WTC11 (cell line): ENCODE measurements at regions not wholly inside any gene's neighbourhood (a gene's known extent, or its start where the extent isn't known, plus 50 kb on each side); places are given as distances from the start of the nearest gene placed in this dataset.

Experiments
- ATAC-seq: fragments of 200-7000 bp; cut with Tn5 transposase; 2 replicates; pipeline ENCODE4 v1.10.0; 2021; ENCODE audit warnings: mild to moderate bottlenecking, moderate library complexity
- CTCF ChIA-PET: fragments of 300-600 bp; sonication (Branson Sonifier 250); formaldehyde crosslinking; loops from one replicate; lab custom pipeline; 2021; ENCODE audit warnings: antibody characterized with exemption; lab: Charles Lee
- POLR2A ChIA-PET: fragments of 350-600 bp; sonication (Branson Sonifier 250); formaldehyde crosslinking; loops from one replicate; lab custom pipeline; 2021; ENCODE audit warnings: antibody characterized with exemption; lab: Charles Lee
- DNase-seq: peaks from one replicate; pipeline ENCODE4 v3.0.0; 2021; ENCODE audit warnings: low spot score
- H3K27ac Mint-ChIP-seq: 2 replicates; pipeline ENCODE4 v1.8.0; 2021; ENCODE audit warnings: mixed read lengths
- H3K27me3 Mint-ChIP-seq: 2 replicates; pipeline ENCODE4 v1.8.0; 2021; ENCODE audit warnings: low read depth, mild to moderate bottlenecking, moderate library complexity, mixed read lengths
- H3K36me3 Mint-ChIP-seq: 2 replicates; pipeline ENCODE4 v1.8.0; 2021; ENCODE audit warnings: mixed read lengths
- H3K4me1 Mint-ChIP-seq: 2 replicates; pipeline ENCODE4 v1.8.0; 2022; ENCODE audit warnings: mixed read lengths
- H3K4me3 Mint-ChIP-seq: 2 replicates; pipeline ENCODE4 v1.8.0; 2021; ENCODE audit warnings: mild to moderate bottlenecking, moderate library complexity, mixed read lengths
- H3K9me3 Mint-ChIP-seq: 2 replicates; pipeline ENCODE4 v1.8.0; 2021; ENCODE audit warnings: mixed read lengths
- ARID4B ChIP-seq: sonication (generic); formaldehyde crosslinking; IDR thresholded peaks from 2 replicates; pipeline ENCODE4 v1.8.0; 2023; ENCODE audit warnings: missing genetic modification reagents, mild to moderate bottlenecking, borderline replicate concordance
- ATF3 ChIP-seq: sonication (generic); formaldehyde crosslinking; conservative IDR thresholded peaks from 2 replicates; pipeline ENCODE4 v1.8.1; 2022; ENCODE audit warnings: mild to moderate bottlenecking, missing genetic modification reagents
- CBFB ChIP-seq: sonication (generic); formaldehyde crosslinking; IDR thresholded peaks from 2 replicates; pipeline ENCODE4 v1.8.1; 2022; ENCODE audit warnings: mild to moderate bottlenecking, low read depth, missing genetic modification reagents
- E2F5 ChIP-seq: sonication (generic); formaldehyde crosslinking; IDR thresholded peaks from 2 replicates; pipeline ENCODE4 v1.8.1; 2022; ENCODE audit warnings: mild to moderate bottlenecking, moderate library complexity, missing genetic modification reagents
- HMGXB4 ChIP-seq: sonication (generic); formaldehyde crosslinking; IDR thresholded peaks from 2 replicates; pipeline ENCODE4 v1.8.1; 2023; ENCODE audit warnings: mild to moderate bottlenecking, moderate library complexity, missing genetic modification reagents
- NFATC4 ChIP-seq: fragments of 250-450 bp; sonication (Bioruptor Pico); IDR thresholded peaks from 2 replicates; pipeline ENCODE4 v1.9.0; 2021; ENCODE audit warnings: mild to moderate bottlenecking
- PRDM15 ChIP-seq: sonication (generic); formaldehyde crosslinking; IDR thresholded peaks from 2 replicates; pipeline ENCODE4 v1.8.0; 2022; ENCODE audit warnings: missing genetic modification reagents
- SOX15 ChIP-seq: fragments of 250-450 bp; sonication (Bioruptor Pico); IDR thresholded peaks from 2 replicates; pipeline ENCODE4 v1.9.0; 2021; ENCODE audit warnings: mild to moderate bottlenecking
- ZBTB21 ChIP-seq: sonication (generic); formaldehyde crosslinking; IDR thresholded peaks from 2 replicates; pipeline ENCODE4 v1.8.1; 2023; ENCODE audit warnings: mild to moderate bottlenecking, missing genetic modification reagents, borderline replicate concordance
- ZBTB43 ChIP-seq: sonication (generic); formaldehyde crosslinking; IDR thresholded peaks from 2 replicates; pipeline ENCODE4 v1.8.1; 2023; ENCODE audit warnings: mild to moderate bottlenecking, missing genetic modification reagents
- ZNF138 ChIP-seq: sonication (generic); formaldehyde crosslinking; conservative IDR thresholded peaks from 2 replicates; pipeline ENCODE4 v1.8.1; 2022; ENCODE audit warnings: mild to moderate bottlenecking, moderate library complexity, missing genetic modification reagents
- ZNF317 ChIP-seq: sonication (generic); formaldehyde crosslinking; IDR thresholded peaks from 2 replicates; pipeline ENCODE4 v1.8.1; 2023; ENCODE audit warnings: low read depth, mild to moderate bottlenecking, moderate library complexity, missing genetic modification reagents, borderline replicate concordance

- no peak for TF ChIP-seq CBFB
- TF ChIP-seq SOX15, result no peak
- TF ChIP-seq ATF3 (CRISPR knock-in tag), result no peak
- no peak for TF ChIP-seq HMGXB4 (CRISPR knock-in tag)
- no peak for TF ChIP-seq ZNF317 (CRISPR knock-in tag)
Observed at GRCh38 chr1:228882041-228882770, 146.9 kb downstream of the RHOU start (continued).

- ChIA-PET POLR2A (no interaction called here), CTCF (no interaction called here)
- H3K36me3 Mint-ChIP-seq, result peaks cover 11% of the 10 kb centered on the region
Observed at GRCh38 chr1:228882771-228883450, 147.6 kb downstream of the RHOU start.

More at GRCh38 chr1:228882771-228883450, 147.6 kb downstream of the RHOU start:
- ATAC-seq (no peak), DNase-seq (no peak)
- peaks cover 28% of the 10 kb centered on the region for H3K9me3 Mint-ChIP-seq
- peaks cover 2% of the 10 kb centered on the region; the same call in 1 of the 2 replicates for H3K27me3 Mint-ChIP-seq
- TF ChIP-seq ARID4B (CRISPR knock-in tag) (no peak), NFATC4 (CRISPR knock-in tag) (no peak), ZBTB43 (CRISPR knock-in tag) (no peak), PRDM15 (CRISPR knock-in tag) (0 out of 2 replicates have a peak, but pooled peaks have one; percentile 18), ZNF138 (CRISPR knock-in tag) (no peak), E2F5 (no peak), ZBTB21 (no peak)
- peaks cover 32% of the 10 kb centered on the region for H3K4me1 Mint-ChIP-seq
- no peak overlapping the region for H3K4me3 Mint-ChIP-seq
- H3K27ac Mint-ChIP-seq, result no peak overlapping the region
